ENCODE measurements at regions not wholly inside any gene's neighbourhood (a gene's known extent, or its start where the extent isn't known, plus 50 kb on each side); places are given as distances from the start of the nearest gene placed in this dataset.

GRCh38 chr18:39796393-39796792 lies 2158.6 kb upstream of the PIK3C3 start:
- DNase-seq (ENCODE audit: low read depth) = peak; percentile 42
- H3K4me3 ChIP-seq (ENCODE audit: low read depth, low read length) = no peak overlapping the region
- no peak for TF ChIP-seq CTCF (conservative IDR thresholded peaks at IDR 0.05; ENCODE audit: low read depth, low read length)

- no peak for TF ChIP-seq CTCF (conservative IDR thresholded peaks at IDR 0.05; ENCODE audit: low read depth, low read length)
- no peak overlapping the region for H3K4me3 ChIP-seq (ENCODE audit: low read depth, low read length)
- no peak for DNase-seq (ENCODE audit: low read depth)
Observed at GRCh38 chr18:39795350-39795749, 2159.7 kb upstream of the PIK3C3 start.

- TF ChIP-seq CTCF (conservative IDR thresholded peaks at IDR 0.05; ENCODE audit: low read depth, low read length) = no peak
- H3K4me3 ChIP-seq (ENCODE audit: low read depth, low read length) = no peak overlapping the region
- DNase-seq (ENCODE audit: low read depth) = no peak
Observed at GRCh38 chr18:39793609-39794008, 2161.4 kb upstream of the PIK3C3 start.

- no peak for TF ChIP-seq CTCF (conservative IDR thresholded peaks at IDR 0.05; ENCODE audit: low read depth, low read length)
- H3K4me3 ChIP-seq (ENCODE audit: low read depth, low read length) = no peak overlapping the region
- DNase-seq (ENCODE audit: low read depth) = no peak
Observed at GRCh38 chr18:39788383-39788782, 2166.7 kb upstream of the PIK3C3 start.

- no peak overlapping the region for H3K4me3 ChIP-seq (ENCODE audit: low read depth, low read length)
- no peak for TF ChIP-seq CTCF (conservative IDR thresholded peaks at IDR 0.05; ENCODE audit: low read depth, low read length)
- no peak for DNase-seq (ENCODE audit: low read depth)
Observed at GRCh38 chr18:39786477-39786876, 2168.6 kb upstream of the PIK3C3 start.

- no peak for DNase-seq (ENCODE audit: low read depth)
- TF ChIP-seq CTCF (conservative IDR thresholded peaks at IDR 0.05; ENCODE audit: low read depth, low read length) = no peak
- no peak overlapping the region for H3K4me3 ChIP-seq (ENCODE audit: low read depth, low read length)
Observed at GRCh38 chr18:39784541-39784940, 2170.5 kb upstream of the PIK3C3 start.

GRCh38 chr18:39781565-39781964 lies 2173.5 kb upstream of the PIK3C3 start:
- TF ChIP-seq CTCF (conservative IDR thresholded peaks at IDR 0.05; ENCODE audit: low read depth, low read length) = no peak
- no peak for DNase-seq (ENCODE audit: low read depth)
- H3K4me3 ChIP-seq (ENCODE audit: low read depth, low read length) = no peak overlapping the region
